ENCODE measurements at regions not wholly inside any gene's neighbourhood (a gene's known extent, or its start where the extent isn't known, plus 50 kb on each side); places are given as distances from the start of the nearest gene placed in this dataset.
"Not testable (repeated sequence)": the region's sequence is repeated elsewhere in the genome, so short reads cannot be mapped to it uniquely, and the experiment has no call there.

- DNase-seq (ENCODE audit: low read depth, low spot score) = no peak
- in situ Hi-C loops (cut with HindIII; ENCODE audit: low pct_unique_long_range_greater_than_20kb, low sequenced_read_pairs) = no loop called here
Measured at GRCh38 chr3:159879598-159879997, 109.0 kb upstream of the IL12A start.

GRCh38 chr3:159881208-159881607 is 107.4 kb upstream of the IL12A start:
- in situ Hi-C loops (cut with HindIII; ENCODE audit: low pct_unique_long_range_greater_than_20kb, low sequenced_read_pairs) = no loop called here
- no peak for DNase-seq (ENCODE audit: low read depth, low spot score)

- in situ Hi-C loops (cut with HindIII; ENCODE audit: low pct_unique_long_range_greater_than_20kb, low sequenced_read_pairs) = no loop called here
- DNase-seq (ENCODE audit: low read depth, low spot score) = no peak
Measured at GRCh38 chr3:159881828-159882309, 106.8 kb upstream of the IL12A start.

- DNase-seq (ENCODE audit: low read depth, low spot score) = peak; percentile 33
- in situ Hi-C loops (cut with HindIII; ENCODE audit: low pct_unique_long_range_greater_than_20kb, low sequenced_read_pairs) = no loop called here
Measured at GRCh38 chr3:159882367-159882766, 106.3 kb upstream of the IL12A start.

- no peak for DNase-seq (ENCODE audit: low read depth, low spot score)
- in situ Hi-C loops (cut with HindIII; ENCODE audit: low pct_unique_long_range_greater_than_20kb, low sequenced_read_pairs) = no loop called here
Measured at GRCh38 chr3:159882790-159883779, 105.5 kb upstream of the IL12A start.

GRCh38 chr3:159884661-159885402 is 103.8 kb upstream of the IL12A start:
- peak; percentile 57 for DNase-seq (ENCODE audit: low read depth, low spot score)
- in situ Hi-C loops (cut with HindIII; ENCODE audit: low pct_unique_long_range_greater_than_20kb, low sequenced_read_pairs) = no loop called here

- in situ Hi-C loops (cut with HindIII; ENCODE audit: low pct_unique_long_range_greater_than_20kb, low sequenced_read_pairs) = no loop called here
- DNase-seq (ENCODE audit: low read depth, low spot score) = no peak
Measured at GRCh38 chr3:159886050-159886449, 102.6 kb upstream of the IL12A start.

- in situ Hi-C loops (cut with HindIII; ENCODE audit: low pct_unique_long_range_greater_than_20kb, low sequenced_read_pairs); DNase-seq (ENCODE audit: low read depth, low spot score): not testable (repeated sequence)
Measured at GRCh38 chr3:159886530-159886929, 102.1 kb upstream of the IL12A start.

- DNase-seq (ENCODE audit: low read depth, low spot score) = no peak
- in situ Hi-C loops (cut with HindIII; ENCODE audit: low pct_unique_long_range_greater_than_20kb, low sequenced_read_pairs) = no loop called here
Measured at GRCh38 chr3:159887168-159887567, 101.5 kb upstream of the IL12A start.

GRCh38 chr3:159887911-159888310 is 100.7 kb upstream of the IL12A start:
- in situ Hi-C loops (cut with HindIII; ENCODE audit: low pct_unique_long_range_greater_than_20kb, low sequenced_read_pairs) = no loop called here
- DNase-seq (ENCODE audit: low read depth, low spot score) = no peak

GRCh38 chr3:159892171-159892795 is 96.4 kb upstream of the IL12A start:
- in situ Hi-C loops (cut with HindIII; ENCODE audit: low pct_unique_long_range_greater_than_20kb, low sequenced_read_pairs) = no loop called here
- no peak for DNase-seq (ENCODE audit: low read depth, low spot score)

- DNase-seq (ENCODE audit: low read depth, low spot score) = no peak
- in situ Hi-C loops (cut with HindIII; ENCODE audit: low pct_unique_long_range_greater_than_20kb, low sequenced_read_pairs) = no loop called here
Measured at GRCh38 chr3:159892801-159893200, 95.8 kb upstream of the IL12A start.

- in situ Hi-C loops (cut with HindIII; ENCODE audit: low pct_unique_long_range_greater_than_20kb, low sequenced_read_pairs) = no loop called here
- no peak for DNase-seq (ENCODE audit: low read depth, low spot score)
Measured at GRCh38 chr3:159894386-159894785, 94.2 kb upstream of the IL12A start.

- in situ Hi-C loops (cut with HindIII; ENCODE audit: low pct_unique_long_range_greater_than_20kb, low sequenced_read_pairs) = no loop called here
- DNase-seq (ENCODE audit: low read depth, low spot score) = no peak
Measured at GRCh38 chr3:159895430-159895829, 93.2 kb upstream of the IL12A start.

GRCh38 chr3:159896543-159896942 is 92.1 kb upstream of the IL12A start:
- peak; percentile 19 for DNase-seq (ENCODE audit: low read depth, low spot score)
- in situ Hi-C loops (cut with HindIII; ENCODE audit: low pct_unique_long_range_greater_than_20kb, low sequenced_read_pairs) = no loop called here

GRCh38 chr3:159897331-159898075 is 91.1 kb upstream of the IL12A start:
- in situ Hi-C loops (cut with HindIII; ENCODE audit: low pct_unique_long_range_greater_than_20kb, low sequenced_read_pairs) = no loop called here

GRCh38 chr3:159898147-159898546 is 90.5 kb upstream of the IL12A start:
- DNase-seq (ENCODE audit: low read depth, low spot score) = no peak
- in situ Hi-C loops (cut with HindIII; ENCODE audit: low pct_unique_long_range_greater_than_20kb, low sequenced_read_pairs) = no loop called here

More at GRCh38 chr3:159897331-159898075, 91.1 kb upstream of the IL12A start:
- no peak for DNase-seq (ENCODE audit: low read depth, low spot score)

All from SK-MEL-5 (cell line).